ENCODE measurements at regions not wholly inside any gene's neighbourhood (a gene's known extent, or its start where the extent isn't known, plus 50 kb on each side); places are given as distances from the start of the nearest gene placed in this dataset.

DNA sequence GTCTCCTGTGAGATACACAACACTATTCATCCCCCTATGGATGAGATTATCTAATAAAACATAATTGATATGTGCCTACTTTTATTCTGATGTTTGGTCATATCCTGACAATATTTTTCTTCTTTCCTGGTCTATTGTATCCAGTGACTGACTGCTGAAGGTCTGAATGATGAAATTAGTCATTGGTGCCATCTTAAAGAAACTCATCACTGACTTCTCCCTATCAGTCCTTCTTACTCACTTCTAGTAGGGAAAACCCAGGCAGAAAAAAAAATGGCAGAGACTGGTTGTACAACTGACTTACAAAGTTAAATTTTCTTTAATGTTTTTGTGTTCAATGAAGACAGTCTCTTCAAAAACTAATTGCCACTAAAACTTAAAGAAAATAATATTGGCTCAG is 377.4 kb downstream of the HTR7 start:
- ChIA-PET CTCF (no interaction called here), POLR2A (no interaction called here)
- H3K36me3 ChIP-seq (ENCODE audit: control insufficient read depth, insufficient read depth, low read length) = no peaks in the 10 kb centered on the region
- no peak overlapping the region for H3K27ac ChIP-seq (ENCODE audit: low read length)
- H3K27me3 ChIP-seq (ENCODE audit: control insufficient read depth, insufficient read depth, low read length) = no peaks in the 10 kb centered on the region
- in situ Hi-C loops (cut with HindIII; ENCODE audit: low pct_unique_long_range_greater_than_20kb, low sequenced_read_pairs) (no loop called here), intact Hi-C loops (cut with micrococcal nuclease; ENCODE audit: unreplicated experiment) (no loop called here)
- no peaks in the 10 kb centered on the region for H3K4me1 ChIP-seq (ENCODE audit: control insufficient read depth, insufficient read depth, low read length)
- DNase-seq (ENCODE audit: low read depth, low spot score) (no peak), ATAC-seq (no peak)
- H3K9me3 ChIP-seq (ENCODE audit: control insufficient read depth, insufficient read depth, low read depth, low read length) = no peaks in the 10 kb centered on the region
- H3K4me3 ChIP-seq (ENCODE audit: low read depth in 2 of 2, low read length in 2 of 2) = no peak overlapping the region
- BruUV-seq (replicated peaks) = no TSS peak
- TF ChIP-seq, protein P1, sequence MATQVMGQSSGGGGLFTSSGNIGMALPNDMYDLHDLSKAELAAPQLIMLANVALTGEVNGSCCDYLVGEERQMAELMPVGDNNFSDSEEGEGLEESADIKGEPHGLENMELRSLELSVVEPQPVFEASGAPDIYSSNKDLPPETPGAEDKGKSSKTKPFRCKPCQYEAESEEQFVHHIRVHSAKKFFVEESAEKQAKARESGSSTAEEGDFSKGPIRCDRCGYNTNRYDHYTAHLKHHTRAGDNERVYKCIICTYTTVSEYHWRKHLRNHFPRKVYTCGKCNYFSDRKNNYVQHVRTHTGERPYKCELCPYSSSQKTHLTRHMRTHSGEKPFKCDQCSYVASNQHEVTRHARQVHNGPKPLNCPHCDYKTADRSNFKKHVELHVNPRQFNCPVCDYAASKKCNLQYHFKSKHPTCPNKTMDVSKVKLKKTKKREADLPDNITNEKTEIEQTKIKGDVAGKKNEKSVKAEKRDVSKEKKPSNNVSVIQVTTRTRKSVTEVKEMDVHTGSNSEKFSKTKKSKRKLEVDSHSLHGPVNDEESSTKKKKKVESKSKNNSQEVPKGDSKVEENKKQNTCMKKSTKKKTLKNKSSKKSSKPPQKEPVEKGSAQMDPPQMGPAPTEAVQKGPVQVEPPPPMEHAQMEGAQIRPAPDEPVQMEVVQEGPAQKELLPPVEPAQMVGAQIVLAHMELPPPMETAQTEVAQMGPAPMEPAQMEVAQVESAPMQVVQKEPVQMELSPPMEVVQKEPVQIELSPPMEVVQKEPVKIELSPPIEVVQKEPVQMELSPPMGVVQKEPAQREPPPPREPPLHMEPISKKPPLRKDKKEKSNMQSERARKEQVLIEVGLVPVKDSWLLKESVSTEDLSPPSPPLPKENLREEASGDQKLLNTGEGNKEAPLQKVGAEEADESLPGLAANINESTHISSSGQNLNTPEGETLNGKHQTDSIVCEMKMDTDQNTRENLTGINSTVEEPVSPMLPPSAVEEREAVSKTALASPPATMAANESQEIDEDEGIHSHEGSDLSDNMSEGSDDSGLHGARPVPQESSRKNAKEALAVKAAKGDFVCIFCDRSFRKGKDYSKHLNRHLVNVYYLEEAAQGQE (IDR thresholded peaks at IDR 0.05; ENCODE audit: insufficient read depth in 1 of 2, low read depth in 2 of 2, low read length in 1 of 2) = no peak
- TF ChIP-seq, protein P2, sequence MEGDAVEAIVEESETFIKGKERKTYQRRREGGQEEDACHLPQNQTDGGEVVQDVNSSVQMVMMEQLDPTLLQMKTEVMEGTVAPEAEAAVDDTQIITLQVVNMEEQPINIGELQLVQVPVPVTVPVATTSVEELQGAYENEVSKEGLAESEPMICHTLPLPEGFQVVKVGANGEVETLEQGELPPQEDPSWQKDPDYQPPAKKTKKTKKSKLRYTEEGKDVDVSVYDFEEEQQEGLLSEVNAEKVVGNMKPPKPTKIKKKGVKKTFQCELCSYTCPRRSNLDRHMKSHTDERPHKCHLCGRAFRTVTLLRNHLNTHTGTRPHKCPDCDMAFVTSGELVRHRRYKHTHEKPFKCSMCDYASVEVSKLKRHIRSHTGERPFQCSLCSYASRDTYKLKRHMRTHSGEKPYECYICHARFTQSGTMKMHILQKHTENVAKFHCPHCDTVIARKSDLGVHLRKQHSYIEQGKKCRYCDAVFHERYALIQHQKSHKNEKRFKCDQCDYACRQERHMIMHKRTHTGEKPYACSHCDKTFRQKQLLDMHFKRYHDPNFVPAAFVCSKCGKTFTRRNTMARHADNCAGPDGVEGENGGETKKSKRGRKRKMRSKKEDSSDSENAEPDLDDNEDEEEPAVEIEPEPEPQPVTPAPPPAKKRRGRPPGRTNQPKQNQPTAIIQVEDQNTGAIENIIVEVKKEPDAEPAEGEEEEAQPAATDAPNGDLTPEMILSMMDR (IDR thresholded peaks at IDR 0.05) = no peak
- TF ChIP-seq TCF7L2 (IDR thresholded peaks at IDR 0.05; ENCODE audit: low read depth, low read length) (no peak), SIN3A (IDR thresholded peaks at IDR 0.05; ENCODE audit: borderline replicate concordance, insufficient read depth, low read depth, low read length) (no peak), POLR2AphosphoS5 (IDR thresholded peaks at IDR 0.05; ENCODE audit: low read depth, low read length) (no peak)

DNA sequence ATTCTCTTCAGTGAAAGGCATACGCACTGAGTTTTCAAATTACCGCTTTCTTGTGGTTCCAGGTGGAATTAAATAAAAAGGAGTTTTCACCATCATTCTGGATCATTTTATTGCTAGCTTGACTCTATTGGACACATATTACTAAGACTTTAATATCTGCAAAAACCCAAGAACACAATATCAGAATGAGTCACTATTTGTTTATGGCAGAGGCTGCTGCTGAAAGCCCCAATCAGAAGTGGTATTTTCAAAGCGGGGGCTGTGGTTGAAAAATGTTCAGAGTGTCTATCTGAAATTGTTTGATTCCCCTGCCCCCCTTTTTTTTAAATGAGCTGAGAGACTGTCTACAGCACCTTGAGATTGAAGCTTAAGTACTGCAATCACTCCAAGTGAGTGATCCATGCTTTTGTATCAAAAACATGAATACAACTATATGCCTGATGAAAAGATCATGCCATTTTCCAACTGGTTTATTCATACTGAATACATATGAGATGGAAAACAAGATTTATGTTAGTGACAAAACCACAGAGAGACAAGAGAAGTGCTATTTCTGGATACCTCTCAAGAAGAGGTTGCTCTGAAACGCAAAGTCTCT is 376.4 kb downstream of the HTR7 start:
- no peaks in the 10 kb centered on the region for H3K36me3 ChIP-seq (ENCODE audit: control insufficient read depth, insufficient read depth, low read length)
- intact Hi-C loops (cut with micrococcal nuclease; ENCODE audit: unreplicated experiment) = no loop called here
- BruUV-seq (replicated peaks) = no TSS peak
- ChIA-PET CTCF (no interaction called here), POLR2A (no interaction called here)
- no peaks in the 10 kb centered on the region for H3K9me3 ChIP-seq (ENCODE audit: control insufficient read depth, insufficient read depth, low read depth, low read length)
- H3K4me3 ChIP-seq (ENCODE audit: low read depth in 2 of 2, low read length in 2 of 2) = no peak overlapping the region
- DNase-seq (ENCODE audit: low read depth, low spot score) (no peak), ATAC-seq (no peak)
- no peaks in the 10 kb centered on the region for H3K27me3 ChIP-seq (ENCODE audit: control insufficient read depth, insufficient read depth, low read length)
- in situ Hi-C loops (cut with HindIII; ENCODE audit: low pct_unique_long_range_greater_than_20kb, low sequenced_read_pairs) = no loop called here
- TF ChIP-seq POLR2AphosphoS5 (IDR thresholded peaks at IDR 0.05; ENCODE audit: low read depth, low read length) (no peak), SIN3A (IDR thresholded peaks at IDR 0.05; ENCODE audit: borderline replicate concordance, insufficient read depth, low read depth, low read length) (no peak), TCF7L2 (IDR thresholded peaks at IDR 0.05; ENCODE audit: low read depth, low read length) (no peak)
- TF ChIP-seq, protein P1 (IDR thresholded peaks at IDR 0.05; ENCODE audit: insufficient read depth in 1 of 2, low read depth in 2 of 2, low read length in 1 of 2) = no peak
- TF ChIP-seq, protein P2 (IDR thresholded peaks at IDR 0.05) = no peak
- H3K4me1 ChIP-seq (ENCODE audit: control insufficient read depth, insufficient read depth, low read length) = no peaks in the 10 kb centered on the region
- no peak overlapping the region for H3K27ac ChIP-seq (ENCODE audit: low read length)

All from Panc1 (cell line).